Upper lobe of left lung (tissue), 6 donors: ENCODE measurements at regions not wholly inside any gene's neighbourhood (a gene's known extent, or its start where the extent isn't known, plus 50 kb on each side); places are given as distances from the start of the nearest gene placed in this dataset.

ENCODE experiments used
- ATAC-seq, 2 donors: fragments of 200-7000 bp; cut with Tn5 transposase; one replicate each; pipeline ENCODE4 v1.9.1; 2022; ENCODE audit warnings: mild to moderate bottlenecking in 2 of 2, moderate library complexity in 2 of 2; ENCODE audit not compliant: low FRiP score in 2 of 2
- DNase-seq, 2 donors: peaks; one replicate each; pipeline ENCODE4 v3.0.0-alpha.2; 2019 to 2020
- H3K27ac ChIP-seq, 4 donors: fragments of 200-600 bp; sonication (generic); one replicate each; pipeline ENCODE4 v1.5.1; 2016 to 2019
- H3K27me3 ChIP-seq, 4 donors: fragments of 200-600 bp; sonication (generic); one replicate each; pipeline ENCODE4 v1.5.1; 2017 to 2019
- H3K36me3 ChIP-seq, 4 donors: fragments of 200-600 bp; sonication (generic); one replicate each; pipeline ENCODE4 v1.5.1; 2016 to 2019
- H3K4me1 ChIP-seq, 4 donors: fragments of 200-600 bp; sonication (generic); one replicate each; pipeline ENCODE4 v1.5.1; 2018 to 2019
- H3K4me3 ChIP-seq, 4 donors: fragments of 200-600 bp; sonication (generic); one replicate each; pipeline ENCODE4 v1.5.1; 2017 to 2019; ENCODE audit warnings: mild to moderate bottlenecking in 2 of 4, moderate library complexity in 1 of 4
- H3K9me3 ChIP-seq, 4 donors: fragments of 200-600 bp; sonication (generic); one replicate each; pipeline ENCODE4 v1.5.1; 2018 to 2019
- EP300 ChIP-seq, 4 donors: sonication (generic); formaldehyde crosslinking; IDR thresholded peaks; one replicate each; pipeline ENCODE4 v1.5.1; 2017; ENCODE audit warnings: antibody characterized with exemption in 4 of 4, control low read depth in 2 of 4
- POLR2A ChIP-seq, 4 donors: fragments of 450-650 bp; IDR thresholded peaks; one replicate each; pipeline ENCODE4 v1.5.1; 2016 to 2017; ENCODE audit warnings: antibody characterized with exemption in 4 of 4, mild to moderate bottlenecking in 2 of 4
- POLR2AphosphoS5 ChIP-seq, 2 donors: sonication (generic); formaldehyde crosslinking; IDR thresholded peaks; one replicate each; pipeline ENCODE4 v1.5.1; 2017; ENCODE audit warnings: antibody characterized with exemption in 2 of 2
- WGBS, 2 donors: methylation state at CpG; one replicate each; pipeline ENCODE4 v1.1.5; 2017 to 2018; 5-methylcytosine and 5-hydroxymethylcytosine counted together
- TF ChIP-seq, protein P1 (sequence below), 6 experiments: fragments of 450-650 bp in 4 of 6; fragments of 200-600 bp in 2 of 6; sonication (generic) in 2 of 6; IDR thresholded peaks; one replicate each; pipeline ENCODE4 v1.5.1; 2016 to 2019; ENCODE audit warnings: antibody characterized with exemption in 6 of 6
- donor health status: DM: no; HTN: no; CAD: no; lungs with moderate emphysema.
- donor health status: DM: no; HTN: yes; CAD: no; lungs with severe emphysema.

DNA sequence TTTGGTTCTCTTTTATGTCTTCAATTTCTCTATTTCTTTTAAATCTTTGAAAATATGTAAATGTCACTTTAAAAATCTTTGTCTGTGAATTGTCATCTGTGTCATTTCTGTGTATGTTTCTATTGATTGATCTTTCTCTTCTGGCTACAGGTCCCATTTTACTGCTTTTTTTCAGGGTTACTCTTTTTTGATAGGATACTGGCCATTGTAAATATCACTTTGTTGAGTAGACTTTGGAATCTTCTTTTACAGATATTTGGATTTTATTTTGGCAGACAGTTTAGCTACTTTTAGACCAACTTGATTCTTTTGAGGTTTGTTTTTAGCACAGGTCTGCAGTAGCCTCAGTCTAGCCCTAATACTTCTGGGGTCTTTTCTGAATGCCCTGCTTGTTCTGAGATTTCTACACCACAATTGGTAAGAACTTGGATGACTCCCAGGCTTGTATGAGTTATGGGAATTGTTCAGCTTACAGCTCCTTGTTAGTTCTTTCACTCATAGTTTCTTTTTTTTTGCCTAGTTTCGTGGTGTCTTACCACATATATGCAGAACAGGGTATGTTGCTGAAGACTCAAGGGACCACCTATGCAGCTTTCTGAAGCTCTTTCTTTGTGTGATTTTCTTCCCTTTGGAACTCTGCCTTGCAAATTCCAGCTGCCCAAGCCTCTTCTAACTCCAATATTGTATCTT is 122.2 kb downstream of the QPCT start:
- TF ChIP-seq EP300 (IDR thresholded peaks at IDR 0.05), result no peak
- TF ChIP-seq, protein P1, sequence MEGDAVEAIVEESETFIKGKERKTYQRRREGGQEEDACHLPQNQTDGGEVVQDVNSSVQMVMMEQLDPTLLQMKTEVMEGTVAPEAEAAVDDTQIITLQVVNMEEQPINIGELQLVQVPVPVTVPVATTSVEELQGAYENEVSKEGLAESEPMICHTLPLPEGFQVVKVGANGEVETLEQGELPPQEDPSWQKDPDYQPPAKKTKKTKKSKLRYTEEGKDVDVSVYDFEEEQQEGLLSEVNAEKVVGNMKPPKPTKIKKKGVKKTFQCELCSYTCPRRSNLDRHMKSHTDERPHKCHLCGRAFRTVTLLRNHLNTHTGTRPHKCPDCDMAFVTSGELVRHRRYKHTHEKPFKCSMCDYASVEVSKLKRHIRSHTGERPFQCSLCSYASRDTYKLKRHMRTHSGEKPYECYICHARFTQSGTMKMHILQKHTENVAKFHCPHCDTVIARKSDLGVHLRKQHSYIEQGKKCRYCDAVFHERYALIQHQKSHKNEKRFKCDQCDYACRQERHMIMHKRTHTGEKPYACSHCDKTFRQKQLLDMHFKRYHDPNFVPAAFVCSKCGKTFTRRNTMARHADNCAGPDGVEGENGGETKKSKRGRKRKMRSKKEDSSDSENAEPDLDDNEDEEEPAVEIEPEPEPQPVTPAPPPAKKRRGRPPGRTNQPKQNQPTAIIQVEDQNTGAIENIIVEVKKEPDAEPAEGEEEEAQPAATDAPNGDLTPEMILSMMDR (IDR thresholded peaks at IDR 0.05), result no peak
- no peak for TF ChIP-seq POLR2A (IDR thresholded peaks at IDR 0.05)
- TF ChIP-seq POLR2AphosphoS5 (IDR thresholded peaks at IDR 0.05), result no peak
- ATAC-seq (no peak), DNase-seq (no peak)
- Histone ChIP-seq H3K9me3 (no peaks in the 10 kb centered on the region), H3K4me3 (no peak overlapping the region), H3K27ac (no peak overlapping the region), H3K36me3 (no peaks in the 10 kb centered on the region), H3K27me3 (no peaks in the 10 kb centered on the region), H3K4me1 (no peaks in the 10 kb centered on the region)
- WGBS, 2 donors, result 81 to 96% methylated on average over 1 of the region's 1 CpG

DNA sequence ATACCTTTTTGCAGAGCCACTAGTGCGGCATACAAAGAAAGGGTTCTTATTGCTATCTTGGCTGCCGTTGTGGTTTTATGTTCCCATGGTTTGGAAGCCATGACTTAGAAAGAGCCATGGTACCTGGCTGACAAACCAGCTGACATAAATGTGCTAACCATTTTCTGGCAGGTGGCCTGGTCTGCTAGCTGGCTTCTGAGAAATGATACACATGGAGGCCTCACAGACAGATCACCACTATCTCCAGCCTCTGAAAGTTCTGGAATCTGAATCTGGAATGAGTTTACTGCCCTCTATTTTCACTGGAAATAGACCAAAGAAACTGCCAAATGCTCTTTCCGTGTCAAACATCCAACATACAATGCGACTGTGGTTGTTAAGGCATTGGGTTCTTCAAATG is 123.7 kb downstream of the QPCT start:
- no peaks in the 10 kb centered on the region for H3K9me3 ChIP-seq
- ATAC-seq (no peak), DNase-seq (no peak)
- WGBS, 2 donors, result 86 to 92% methylated on average over 4 of the region's 4 CpGs
- no peak overlapping the region for H3K4me3 ChIP-seq
- no peaks in the 10 kb centered on the region for H3K27me3 ChIP-seq
- TF ChIP-seq EP300 (IDR thresholded peaks at IDR 0.05), result no peak
- no peak for TF ChIP-seq POLR2A (IDR thresholded peaks at IDR 0.05)
- no peak for TF ChIP-seq POLR2AphosphoS5 (IDR thresholded peaks at IDR 0.05)
- TF ChIP-seq, protein P1 (IDR thresholded peaks at IDR 0.05), result no peak
- H3K27ac ChIP-seq, result no peak overlapping the region
- H3K4me1 ChIP-seq, result peaks cover 6 to 12% (median 7%) of the 10 kb centered on the region in 4 donors
- no peaks in the 10 kb centered on the region for H3K36me3 ChIP-seq

DNA sequence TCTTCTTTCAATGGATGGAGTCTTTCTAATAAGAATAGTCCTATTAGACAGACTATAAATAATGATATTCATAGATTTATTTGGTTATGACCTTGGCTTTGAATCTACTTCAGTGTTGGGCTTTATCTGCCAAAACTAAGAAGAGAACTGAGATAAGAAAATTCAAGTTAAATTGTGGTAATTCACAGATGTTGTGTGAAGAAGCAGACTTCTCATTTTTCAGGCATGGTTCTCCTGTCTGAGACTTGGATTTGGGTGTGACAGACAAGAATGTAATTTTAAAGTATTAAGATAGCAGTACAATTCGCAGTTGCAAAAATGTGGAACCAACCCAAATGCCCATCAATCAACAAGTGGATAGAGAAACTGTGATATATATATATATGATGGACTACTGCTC is 124.7 kb downstream of the QPCT start:
- no peaks in the 10 kb centered on the region for H3K9me3 ChIP-seq
- ATAC-seq, result no peak
- no peak for DNase-seq
- no peak overlapping the region for H3K27ac ChIP-seq
- peaks cover 6 to 12% (median 7%) of the 10 kb centered on the region in 4 donors for H3K4me1 ChIP-seq
- no peaks in the 10 kb centered on the region for H3K27me3 ChIP-seq
- H3K36me3 ChIP-seq, result no peaks in the 10 kb centered on the region
- no peak overlapping the region for H3K4me3 ChIP-seq
- no peak for TF ChIP-seq EP300 (IDR thresholded peaks at IDR 0.05)
- TF ChIP-seq POLR2A (IDR thresholded peaks at IDR 0.05), result no peak
- TF ChIP-seq, protein P1 (IDR thresholded peaks at IDR 0.05), result no peak
- no peak for TF ChIP-seq POLR2AphosphoS5 (IDR thresholded peaks at IDR 0.05)
- WGBS, 2 donors, result 69 to 83% methylated on average over 1 of the region's 1 CpG

DNA sequence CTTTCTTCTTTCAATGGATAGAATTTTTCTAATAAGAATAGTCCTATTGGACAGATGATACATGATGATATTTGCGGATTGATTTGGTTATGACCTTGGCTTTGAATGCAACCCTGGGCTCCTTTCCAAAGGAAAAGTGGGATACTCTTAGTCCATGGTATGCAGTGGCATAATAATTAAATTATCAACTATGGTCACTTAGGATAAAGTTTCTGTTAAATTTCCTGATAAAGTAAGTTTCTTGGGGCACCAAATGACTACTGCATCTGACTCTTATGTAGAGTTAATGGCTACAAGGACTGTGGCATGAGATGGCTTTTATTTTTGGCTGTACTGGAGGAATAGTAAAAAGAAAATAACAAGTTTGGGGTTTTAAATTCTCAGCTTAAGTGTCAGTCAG is 126.7 kb downstream of the QPCT start:
- no peak for ATAC-seq
- no peak overlapping the region for H3K4me3 ChIP-seq
- no peaks in the 10 kb centered on the region for H3K9me3 ChIP-seq
- H3K27ac ChIP-seq, result no peak overlapping the region
- TF ChIP-seq POLR2A (IDR thresholded peaks at IDR 0.05), result no peak
- no peak for TF ChIP-seq EP300 (IDR thresholded peaks at IDR 0.05)
- TF ChIP-seq POLR2AphosphoS5 (IDR thresholded peaks at IDR 0.05), result no peak
- TF ChIP-seq, protein P1 (IDR thresholded peaks at IDR 0.05), result no peak
- peaks cover 6 to 12% (median 7%) of the 10 kb centered on the region in 4 donors for H3K4me1 ChIP-seq
- WGBS, 2 donors, result 97% methylated on average over 1 of the region's 1 CpG
- DNase-seq, result no peak
- H3K27me3 ChIP-seq, result no peaks in the 10 kb centered on the region
- no peaks in the 10 kb centered on the region for H3K36me3 ChIP-seq

DNA sequence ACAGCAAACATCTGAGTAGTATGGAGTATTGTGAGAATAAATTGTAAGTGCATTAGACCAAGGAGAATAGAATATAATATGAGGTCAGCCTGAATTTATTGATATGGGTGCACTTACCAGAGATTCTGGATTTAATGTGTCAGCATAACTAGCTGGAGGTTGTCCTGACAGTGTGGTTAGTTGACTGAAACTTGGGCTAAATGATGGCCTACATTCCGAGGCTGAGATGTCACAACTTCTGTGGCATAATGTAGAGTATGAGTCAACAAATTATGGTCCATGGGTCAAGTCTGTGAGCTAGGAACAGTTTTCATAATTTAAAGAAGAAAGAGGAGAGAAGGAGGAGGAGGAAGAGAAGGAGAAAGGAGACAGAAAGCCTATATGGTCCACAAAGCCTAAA is 127.6 kb downstream of the QPCT start:
- ATAC-seq (peak in 1 of 2 donors; percentile 60), DNase-seq (no peak)
- TF ChIP-seq, protein P1 (IDR thresholded peaks at IDR 0.05), result no peak
- TF ChIP-seq EP300 (IDR thresholded peaks at IDR 0.05), result no peak
- no peak for TF ChIP-seq POLR2A (IDR thresholded peaks at IDR 0.05)
- TF ChIP-seq POLR2AphosphoS5 (IDR thresholded peaks at IDR 0.05), result no peak
- Histone ChIP-seq H3K27me3 (no peaks in the 10 kb centered on the region), H3K9me3 (no peaks in the 10 kb centered on the region), H3K36me3 (no peaks in the 10 kb centered on the region), H3K4me3 (no peak overlapping the region), H3K4me1 (peaks cover 6 to 12% (median 7%) of the 10 kb centered on the region in 4 donors), H3K27ac (no peak overlapping the region)
- 53 to 66% methylated on average over 1 of the region's 1 CpG for WGBS, 2 donors
